DOHH2 (cell line): ENCODE measurements at regions not wholly inside any gene's neighbourhood (a gene's known extent, or its start where the extent isn't known, plus 50 kb on each side); places are given as distances from the start of the nearest gene placed in this dataset.

ENCODE experiments used
- H3F3A ChIP-seq: fragments of 200-600 bp; sonication (generic), shearing (Covaris generic); 2 replicates; pipeline ENCODE4 v1.6.0; 2016; ENCODE audit warnings: antibody characterized with exemption, mild to moderate bottlenecking; ENCODE audit not compliant: control insufficient read depth, insufficient read depth
- H3K27ac ChIP-seq: fragments of 200-600 bp; sonication (generic); 2 replicates; pipeline ENCODE4 v1.5.1; 2014; ENCODE audit warnings: low read depth, mild to moderate bottlenecking, low read length, moderate library complexity
- H3K27me3 ChIP-seq: fragments of 200-600 bp; sonication (generic); 2 replicates; pipeline ENCODE4 v1.6.1; 2014; ENCODE audit warnings: mild to moderate bottlenecking, low read length, mixed read lengths; ENCODE audit not compliant: control insufficient read depth
- H3K36me3 ChIP-seq: fragments of 200-600 bp; sonication (generic); 2 replicates; pipeline ENCODE4 v1.6.1; 2014; ENCODE audit warnings: mild to moderate bottlenecking, low read length, moderate library complexity, mixed read lengths; ENCODE audit not compliant: control insufficient read depth
- H3K4me1 ChIP-seq: fragments of 200-600 bp; sonication (generic); 2 replicates; pipeline ENCODE4 v1.6.1; 2014; ENCODE audit warnings: mild to moderate bottlenecking, low read length, mixed read lengths; ENCODE audit not compliant: control insufficient read depth
- H3K4me2 ChIP-seq: fragments of 200-600 bp; sonication (generic); 2 replicates; pipeline ENCODE4 v1.6.0; 2014; ENCODE audit warnings: mild to moderate bottlenecking, low read length, moderate library complexity
- H3K4me3 ChIP-seq: fragments of 200-600 bp; sonication (generic); 2 replicates; pipeline ENCODE4 v1.5.1; 2014; ENCODE audit warnings: mild to moderate bottlenecking, low read length, mixed read lengths
- H3K79me2 ChIP-seq: fragments of 200-600 bp; sonication (generic); 2 replicates; pipeline ENCODE4 v1.6.1; 2014; ENCODE audit warnings: mild to moderate bottlenecking, low read length, mixed read lengths; ENCODE audit not compliant: control insufficient read depth
- H3K9me2 ChIP-seq: fragments of 200-600 bp; sonication (generic); replicated peaks from 2 replicates; pipeline ENCODE4 v1.6.1; 2014; ENCODE audit warnings: mild to moderate bottlenecking, low read length, mixed read lengths; ENCODE audit not compliant: control insufficient read depth
- H3K9me3 ChIP-seq: fragments of 200-600 bp; sonication (generic); 2 replicates; pipeline ENCODE4 v1.6.1; 2014; ENCODE audit warnings: antibody characterized with exemption, low read length, mixed read lengths; ENCODE audit not compliant: control insufficient read depth, insufficient read depth
- H4K20me1 ChIP-seq: fragments of 200-600 bp; sonication (generic); 2 replicates; pipeline ENCODE4 v1.6.0; 2014; ENCODE audit warnings: low read depth, mild to moderate bottlenecking, antibody characterized with exemption, low read length, moderate library complexity; ENCODE audit not compliant: control insufficient read depth, insufficient read depth
- EZH2phosphoT487 ChIP-seq: fragments of 200-600 bp; sonication (generic); IDR thresholded peaks from 2 replicates; pipeline ENCODE4 v1.6.1; 2017; ENCODE audit warnings: borderline replicate concordance, mild to moderate bottlenecking, antibody characterized with exemption, low read length, moderate library complexity, mixed read lengths
- TF ChIP-seq, protein P1 (sequence below): fragments of 200-600 bp; sonication (generic); IDR thresholded peaks from one replicate; pipeline ENCODE4 v1.5.1; 2014; ENCODE audit warnings: antibody characterized with exemption, mild to moderate bottlenecking, low read depth, low read length; ENCODE audit not compliant: poor library complexity, severe bottlenecking

DNA sequence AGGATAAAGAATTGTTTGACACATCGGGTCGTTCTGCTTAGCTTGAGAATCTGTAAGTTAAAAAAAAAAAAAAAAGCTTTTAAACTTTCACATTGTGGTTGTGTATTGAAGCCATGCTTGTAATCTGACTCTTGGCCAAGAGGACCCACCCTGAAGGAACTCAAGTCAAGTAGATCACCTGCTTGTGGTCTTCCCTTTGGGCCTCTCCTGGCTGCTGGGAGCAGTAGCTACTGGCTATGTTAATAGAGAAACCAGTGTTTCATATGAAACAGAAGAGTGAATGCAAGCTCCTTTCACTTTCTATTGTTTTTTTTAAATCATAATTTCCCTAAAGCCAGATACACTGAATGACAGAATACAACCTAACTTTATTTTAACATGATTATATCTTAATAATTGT lies 402.4 kb upstream of the NDST4 start:
- Histone ChIP-seq H3K27me3 (no peaks in the 10 kb centered on the region), H3K4me1 (no peaks in the 10 kb centered on the region), H3F3A (no peaks in the 10 kb centered on the region), H3K4me3 (no peak overlapping the region), H3K79me2 (no peaks in the 10 kb centered on the region), H3K9me2 (no peaks in the 10 kb centered on the region), H3K27ac (no peak overlapping the region), H4K20me1 (no peaks in the 10 kb centered on the region), H3K36me3 (no peaks in the 10 kb centered on the region), H3K9me3 (peaks cover 3% of the 10 kb centered on the region; the same call in 1 of the 2 replicates), H3K4me2 (no peak overlapping the region)
- TF ChIP-seq, protein P1, sequence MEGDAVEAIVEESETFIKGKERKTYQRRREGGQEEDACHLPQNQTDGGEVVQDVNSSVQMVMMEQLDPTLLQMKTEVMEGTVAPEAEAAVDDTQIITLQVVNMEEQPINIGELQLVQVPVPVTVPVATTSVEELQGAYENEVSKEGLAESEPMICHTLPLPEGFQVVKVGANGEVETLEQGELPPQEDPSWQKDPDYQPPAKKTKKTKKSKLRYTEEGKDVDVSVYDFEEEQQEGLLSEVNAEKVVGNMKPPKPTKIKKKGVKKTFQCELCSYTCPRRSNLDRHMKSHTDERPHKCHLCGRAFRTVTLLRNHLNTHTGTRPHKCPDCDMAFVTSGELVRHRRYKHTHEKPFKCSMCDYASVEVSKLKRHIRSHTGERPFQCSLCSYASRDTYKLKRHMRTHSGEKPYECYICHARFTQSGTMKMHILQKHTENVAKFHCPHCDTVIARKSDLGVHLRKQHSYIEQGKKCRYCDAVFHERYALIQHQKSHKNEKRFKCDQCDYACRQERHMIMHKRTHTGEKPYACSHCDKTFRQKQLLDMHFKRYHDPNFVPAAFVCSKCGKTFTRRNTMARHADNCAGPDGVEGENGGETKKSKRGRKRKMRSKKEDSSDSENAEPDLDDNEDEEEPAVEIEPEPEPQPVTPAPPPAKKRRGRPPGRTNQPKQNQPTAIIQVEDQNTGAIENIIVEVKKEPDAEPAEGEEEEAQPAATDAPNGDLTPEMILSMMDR, result no peak
- no peak for TF ChIP-seq EZH2phosphoT487

DNA sequence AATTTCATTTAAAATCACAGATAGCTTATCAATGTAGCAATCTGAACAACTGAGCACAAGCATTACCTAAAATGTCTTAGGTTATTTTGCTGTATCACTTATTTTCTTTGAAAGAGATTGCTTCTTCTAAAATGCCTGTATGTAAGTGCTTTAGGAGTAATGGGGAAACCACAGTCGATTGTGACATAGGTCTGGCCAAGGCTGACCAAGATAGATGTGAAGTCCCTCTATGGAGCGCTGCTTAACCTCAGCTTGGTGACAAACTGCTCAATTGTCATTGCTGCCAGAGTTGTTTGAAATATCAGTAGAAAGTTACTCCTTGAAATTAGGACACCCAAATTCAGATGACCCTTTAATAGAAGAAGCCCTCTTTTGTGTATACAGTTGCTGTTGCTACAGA lies 401.9 kb upstream of the NDST4 start:
- H3K27me3 ChIP-seq, result no peaks in the 10 kb centered on the region
- H4K20me1 ChIP-seq, result no peaks in the 10 kb centered on the region
- H3K4me3 ChIP-seq, result no peak overlapping the region
- H3F3A ChIP-seq, result no peaks in the 10 kb centered on the region
- no peaks in the 10 kb centered on the region for H3K4me1 ChIP-seq
- no peaks in the 10 kb centered on the region for H3K9me2 ChIP-seq
- no peak overlapping the region for H3K4me2 ChIP-seq
- no peak overlapping the region for H3K27ac ChIP-seq
- H3K79me2 ChIP-seq, result no peaks in the 10 kb centered on the region
- no peak for TF ChIP-seq EZH2phosphoT487
- TF ChIP-seq, protein P1, result no peak
- H3K36me3 ChIP-seq, result no peaks in the 10 kb centered on the region
- peaks cover 3% of the 10 kb centered on the region; the same call in 1 of the 2 replicates for H3K9me3 ChIP-seq

DNA sequence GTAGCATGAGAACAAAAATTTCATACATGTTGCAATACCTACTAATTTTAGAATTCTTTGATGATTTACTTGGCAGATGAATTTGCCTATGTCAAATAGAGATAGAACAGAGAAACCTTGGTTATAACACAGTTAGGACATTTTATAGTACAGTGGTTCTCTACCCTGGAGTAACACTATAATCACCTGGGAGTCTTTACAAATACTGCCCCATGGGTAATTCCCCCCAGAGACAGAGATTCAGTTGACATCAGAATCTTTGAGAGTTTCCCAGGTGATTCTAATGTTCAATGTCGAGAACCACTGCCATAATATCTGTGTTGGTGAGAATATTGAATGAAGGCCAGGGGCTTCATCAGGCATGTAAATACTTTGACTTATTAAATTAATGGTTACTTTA lies 401.3 kb upstream of the NDST4 start:
- H3K4me3 ChIP-seq, result no peak overlapping the region
- no peaks in the 10 kb centered on the region for H3K79me2 ChIP-seq
- peaks cover 3% of the 10 kb centered on the region; the same call in 1 of the 2 replicates for H3K9me3 ChIP-seq
- no peaks in the 10 kb centered on the region for H3K4me1 ChIP-seq
- H3F3A ChIP-seq, result no peaks in the 10 kb centered on the region
- H3K4me2 ChIP-seq, result no peak overlapping the region
- no peaks in the 10 kb centered on the region for H4K20me1 ChIP-seq
- no peaks in the 10 kb centered on the region for H3K36me3 ChIP-seq
- no peaks in the 10 kb centered on the region for H3K9me2 ChIP-seq
- TF ChIP-seq EZH2phosphoT487, result no peak
- TF ChIP-seq, protein P1, result no peak
- H3K27me3 ChIP-seq, result no peaks in the 10 kb centered on the region
- no peak overlapping the region for H3K27ac ChIP-seq
